ENCODE measurements at regions not wholly inside any gene's neighbourhood (a gene's known extent, or its start where the extent isn't known, plus 50 kb on each side); places are given as distances from the start of the nearest gene placed in this dataset.

GRCh38 chr16:64047207-64047606 lies 1074.7 kb downstream of the CDH11 start:
- DNase-seq (ENCODE audit: low read depth): no peak

GRCh38 chr16:64035337-64035736 lies 1086.5 kb downstream of the CDH11 start:
- DNase-seq (ENCODE audit: low read depth): no peak

- no peak for DNase-seq (ENCODE audit: low read depth)
Observed at GRCh38 chr16:64019339-64019738, 1102.5 kb downstream of the CDH11 start.

- DNase-seq (ENCODE audit: low read depth): no peak
Observed at GRCh38 chr16:64017796-64018195, 1104.1 kb downstream of the CDH11 start.

- DNase-seq (ENCODE audit: low read depth): no peak
Observed at GRCh38 chr16:64013856-64014255, 1108.0 kb downstream of the CDH11 start.

GRCh38 chr16:64012166-64012565 lies 1109.7 kb downstream of the CDH11 start:
- DNase-seq (ENCODE audit: low read depth): no peak

GRCh38 chr16:64011650-64012049 lies 1110.2 kb downstream of the CDH11 start:
- no peak for DNase-seq (ENCODE audit: low read depth)

GRCh38 chr16:64008131-64008530 lies 1113.7 kb downstream of the CDH11 start:
- no peak for DNase-seq (ENCODE audit: low read depth)

- no peak for DNase-seq (ENCODE audit: low read depth)
Observed at GRCh38 chr16:64004116-64004515, 1117.7 kb downstream of the CDH11 start.

GRCh38 chr16:63995025-63995424 lies 1126.8 kb downstream of the CDH11 start:
- DNase-seq (ENCODE audit: low read depth): no peak

GRCh38 chr16:63983401-63983800 lies 1138.5 kb downstream of the CDH11 start:
- DNase-seq (ENCODE audit: low read depth): no peak

- no peak for DNase-seq (ENCODE audit: low read depth)
Observed at GRCh38 chr16:63982741-63983140, 1139.1 kb downstream of the CDH11 start.

- DNase-seq (ENCODE audit: low read depth): no peak
Observed at GRCh38 chr16:63982110-63982509, 1139.8 kb downstream of the CDH11 start.

GRCh38 chr16:63981639-63982038 lies 1140.2 kb downstream of the CDH11 start:
- DNase-seq (ENCODE audit: low read depth): no peak

GRCh38 chr16:63980763-63981162 lies 1141.1 kb downstream of the CDH11 start:
- DNase-seq (ENCODE audit: low read depth): no peak

- no peak for DNase-seq (ENCODE audit: low read depth)
Observed at GRCh38 chr16:63978240-63978639, 1143.6 kb downstream of the CDH11 start.

- no peak for DNase-seq (ENCODE audit: low read depth)
Observed at GRCh38 chr16:63976345-63976744, 1145.5 kb downstream of the CDH11 start.

GRCh38 chr16:63975669-63976068 lies 1146.2 kb downstream of the CDH11 start:
- DNase-seq (ENCODE audit: low read depth): no peak

GRCh38 chr16:63967966-63968365 lies 1153.9 kb downstream of the CDH11 start:
- no peak for DNase-seq (ENCODE audit: low read depth)

- no peak for DNase-seq (ENCODE audit: low read depth)
Observed at GRCh38 chr16:63960321-63960720, 1161.5 kb downstream of the CDH11 start.

- no peak for DNase-seq (ENCODE audit: low read depth)
Observed at GRCh38 chr16:63947022-63947421, 1174.8 kb downstream of the CDH11 start.

GRCh38 chr16:63945806-63946205 lies 1176.1 kb downstream of the CDH11 start:
- no peak for DNase-seq (ENCODE audit: low read depth)

GRCh38 chr16:63943566-63943965 lies 1178.3 kb downstream of the CDH11 start:
- DNase-seq (ENCODE audit: low read depth): no peak

- no peak for DNase-seq (ENCODE audit: low read depth)
Observed at GRCh38 chr16:63938661-63939060, 1183.2 kb downstream of the CDH11 start.

GRCh38 chr16:63933841-63934240 lies 1188.0 kb downstream of the CDH11 start:
- DNase-seq (ENCODE audit: low read depth): no peak
